GM21717 (cell line): ENCODE measurements at regions not wholly inside any gene's neighbourhood (a gene's known extent, or its start where the extent isn't known, plus 50 kb on each side); places are given as distances from the start of the nearest gene placed in this dataset.

ENCODE experiments used
- ATAC-seq: cut with Tn5 transposase; IDR thresholded peaks from one replicate; pipeline ENCODE4 v1.9.1; 2021; ENCODE audit warnings: mild to moderate bottlenecking, moderate library complexity; ENCODE audit not compliant: unreplicated experiment

DNA sequence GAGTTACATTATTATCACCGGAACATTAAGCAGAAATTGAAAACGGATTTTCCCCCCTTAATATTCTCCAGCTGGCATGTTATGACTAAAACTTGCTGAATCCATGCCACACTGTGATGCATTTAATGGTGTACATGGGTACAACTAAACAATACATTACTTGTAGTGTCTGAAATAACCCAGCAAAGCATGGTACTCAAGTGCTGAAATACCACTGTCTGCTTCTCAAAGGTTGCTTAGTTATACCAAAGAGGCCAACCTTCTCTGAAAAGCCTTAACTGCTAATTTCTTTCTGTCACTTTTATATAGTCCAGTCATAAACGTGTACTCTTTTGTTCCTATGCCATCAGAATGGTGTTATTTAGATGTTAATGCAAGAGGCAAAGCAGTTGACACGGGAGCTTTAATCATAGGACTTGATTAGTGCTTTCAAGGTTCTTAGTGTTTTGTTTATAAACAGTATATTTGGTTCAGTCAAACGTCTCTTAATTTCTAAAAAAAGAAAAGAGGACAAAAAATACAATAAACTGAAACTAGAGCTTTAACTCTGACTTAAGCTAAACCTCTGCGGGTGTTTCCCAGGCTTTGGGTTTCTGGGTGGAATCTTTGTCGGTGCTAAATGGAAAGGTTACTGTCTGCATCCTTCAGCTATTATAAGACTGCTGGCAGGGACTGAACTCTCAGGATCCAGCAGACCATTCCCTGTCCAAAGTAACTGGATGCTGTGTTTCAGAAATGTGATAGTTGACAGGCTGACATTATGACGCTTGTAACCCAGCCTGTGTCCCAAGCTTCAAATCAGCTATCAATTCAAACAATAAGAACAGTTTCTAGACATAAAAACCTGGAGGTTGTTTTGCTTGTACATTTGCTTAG is 202.6 kb downstream of the PPP1R3A start:
- no peak for ATAC-seq

DNA sequence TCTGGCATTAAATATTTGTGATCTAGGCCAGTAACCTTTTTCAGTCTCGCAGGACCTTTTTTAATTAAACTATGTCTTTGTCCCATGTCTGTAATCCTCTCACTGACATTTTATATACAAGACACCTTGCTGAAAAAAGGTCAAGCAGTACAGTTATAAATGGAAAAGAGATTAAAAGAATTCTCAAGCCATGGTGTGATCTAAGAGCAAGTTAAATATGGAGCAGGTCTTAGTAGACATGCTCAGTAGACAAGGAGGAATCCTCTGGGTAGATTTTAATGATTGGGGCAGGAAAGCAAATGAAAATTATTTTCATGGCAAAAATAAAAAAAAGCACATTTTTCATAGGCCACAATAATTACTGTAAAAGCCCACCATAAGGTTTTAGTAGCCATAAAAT is 203.5 kb downstream of the PPP1R3A start:
- no peak for ATAC-seq

DNA sequence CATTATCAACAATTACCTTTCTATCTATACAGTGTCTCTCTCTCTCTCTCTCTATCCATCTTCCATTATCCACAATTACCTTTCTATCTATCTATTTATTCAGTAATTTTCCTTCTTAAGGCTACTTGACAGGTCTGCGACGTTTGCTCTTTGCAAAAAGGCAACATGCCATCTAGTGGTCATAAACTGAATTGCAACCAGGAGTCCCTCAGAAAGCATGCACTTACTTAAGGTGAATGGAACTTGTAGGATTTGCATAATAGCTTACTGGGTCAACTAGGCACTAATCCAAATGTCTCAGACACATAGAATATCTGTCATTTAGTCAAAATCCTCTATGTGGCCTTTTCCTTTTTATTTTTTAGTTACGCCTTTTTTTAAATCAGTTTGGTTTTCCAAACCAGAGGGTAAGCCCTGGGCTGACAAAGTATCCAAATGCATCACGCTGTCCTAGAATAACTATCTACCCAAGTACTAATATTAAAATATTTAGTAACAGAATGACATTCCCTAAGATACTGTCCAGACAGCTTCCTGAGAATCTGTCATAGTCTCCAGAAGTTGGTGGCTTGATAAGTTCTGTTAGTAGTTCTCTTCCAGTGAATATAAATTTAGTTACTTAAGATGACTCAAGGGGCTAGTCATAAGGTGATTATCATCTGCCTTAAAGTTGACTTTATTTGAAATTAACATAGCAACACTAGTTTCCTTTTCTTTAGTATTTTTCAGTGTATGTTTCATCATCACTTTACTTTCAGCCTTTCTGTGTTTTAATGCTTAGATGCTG is 208.3 kb downstream of the PPP1R3A start:
- ATAC-seq: peak; percentile 98

DNA sequence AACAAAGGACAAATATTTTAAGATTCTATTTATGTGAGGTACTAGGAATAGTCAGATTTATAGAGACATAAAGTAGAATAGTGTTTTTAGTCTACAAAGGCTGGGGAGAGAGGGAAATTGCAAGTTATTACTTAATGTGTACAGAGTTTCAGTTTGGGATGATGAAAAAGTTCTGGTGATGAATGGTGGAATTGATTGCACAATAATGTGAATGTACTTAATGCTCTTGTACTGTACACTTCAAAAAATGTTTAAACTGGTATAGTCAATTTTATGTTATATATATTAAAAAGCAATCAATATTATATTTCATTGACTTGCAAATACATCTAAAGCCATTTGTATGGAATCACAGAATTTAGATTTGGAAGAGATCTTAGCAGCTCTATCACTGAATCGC is 213.4 kb downstream of the PPP1R3A start:
- no peak for ATAC-seq

DNA sequence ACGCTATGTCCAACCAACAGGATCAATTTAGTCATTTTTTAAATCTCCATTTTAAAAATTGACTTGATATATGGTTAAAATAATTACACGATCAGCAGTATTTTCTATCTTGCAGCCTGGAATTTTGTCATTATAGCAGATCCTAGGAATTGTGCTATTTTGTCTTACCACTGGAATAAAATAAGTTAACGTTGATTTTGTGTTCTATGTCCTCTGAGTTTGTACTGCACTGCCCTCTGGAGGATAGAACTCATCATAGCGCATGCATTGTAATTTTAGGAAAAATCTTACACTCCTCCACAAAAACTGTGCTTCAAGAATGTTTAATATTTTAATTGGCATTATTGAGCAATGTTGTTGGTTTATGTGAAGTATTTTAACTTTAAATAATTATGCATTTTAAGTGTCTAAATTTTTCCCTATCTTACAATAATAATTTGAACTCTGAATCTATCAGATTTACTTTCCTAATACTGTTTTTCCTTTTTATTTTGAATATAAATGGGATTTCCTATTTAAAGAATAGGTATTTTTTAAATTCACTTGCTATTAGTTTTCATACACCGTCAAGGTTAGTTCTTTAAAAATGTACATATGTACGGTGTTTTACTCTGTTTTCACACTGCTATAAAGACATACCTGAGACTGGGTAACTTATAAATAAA is 220.1 kb downstream of the PPP1R3A start:
- peak; percentile 50 for ATAC-seq

DNA sequence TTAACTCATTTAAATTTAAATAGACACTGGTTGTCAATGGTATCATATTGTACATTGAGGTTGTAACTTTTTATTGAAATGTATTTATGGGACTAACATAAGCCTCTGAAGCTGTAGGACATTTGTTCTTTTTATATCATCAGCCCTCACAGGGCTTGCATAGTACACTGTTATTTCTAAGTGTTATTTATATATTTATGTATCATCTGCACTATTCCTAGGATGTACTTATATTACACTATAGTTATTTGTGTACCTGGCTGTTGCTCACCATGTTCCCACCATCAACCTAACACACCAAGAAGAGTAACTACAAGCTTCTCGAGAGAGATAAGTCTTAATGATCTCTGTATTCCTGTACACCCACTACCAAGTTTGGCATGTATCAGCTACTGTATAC is 224.7 kb downstream of the PPP1R3A start:
- no peak for ATAC-seq

DNA sequence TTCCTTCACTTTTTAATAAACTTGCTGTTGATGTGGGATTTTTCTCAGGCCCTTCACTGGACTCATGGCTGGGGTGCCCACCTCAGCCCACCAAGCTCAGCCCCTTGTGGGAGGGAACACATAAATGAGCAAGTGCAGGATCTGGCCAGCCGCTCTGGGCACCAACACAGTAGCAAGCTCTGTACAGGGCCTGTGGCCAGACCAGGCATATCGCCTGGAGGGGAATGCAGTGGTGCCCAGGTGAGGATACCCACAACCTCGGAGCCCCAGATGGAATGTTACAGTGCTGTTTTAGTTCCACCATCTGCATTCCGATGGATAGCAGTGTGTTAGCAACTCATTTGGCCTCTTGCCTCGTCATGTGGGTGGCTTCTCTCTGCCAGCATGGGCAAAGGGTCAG is 234.6 kb downstream of the PPP1R3A start:
- no peak for ATAC-seq

DNA sequence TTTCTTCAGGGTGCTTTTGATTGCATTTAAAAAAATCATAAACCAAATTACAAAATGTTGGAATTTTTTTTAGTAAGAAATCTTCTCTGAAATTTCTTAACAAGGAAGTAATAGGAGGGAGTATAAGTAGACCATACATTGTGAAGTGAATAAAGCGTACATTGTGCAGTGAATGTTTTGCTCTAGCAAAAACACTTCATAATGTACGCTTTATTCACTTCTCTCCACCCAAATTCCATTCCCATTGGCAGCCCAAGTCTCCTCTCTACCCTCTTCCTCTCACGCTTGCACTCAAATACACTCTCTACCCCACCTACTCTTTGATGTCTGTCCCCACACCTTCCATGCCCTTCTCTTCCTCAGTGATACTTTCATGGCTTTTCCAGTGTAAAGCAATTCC is 241.0 kb downstream of the PPP1R3A start:
- ATAC-seq: no peak

DNA sequence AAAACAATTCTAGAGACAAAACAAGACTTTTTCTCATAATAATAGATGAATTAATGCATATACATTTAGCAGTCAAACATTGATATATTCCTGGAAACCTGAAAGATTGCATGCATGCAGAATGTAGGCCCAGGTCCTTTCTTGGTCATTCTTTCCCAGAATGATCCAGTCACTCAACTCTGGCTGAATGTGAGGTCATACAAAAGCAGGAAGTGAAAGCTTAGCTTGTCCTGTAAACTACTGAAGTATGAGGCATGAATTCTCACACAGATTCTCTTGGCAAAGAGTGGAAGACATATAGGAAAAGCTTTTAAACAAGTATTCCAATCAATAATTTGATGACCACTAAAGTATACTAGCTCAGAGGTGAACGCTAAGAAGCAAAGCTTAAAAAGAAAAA is 253.9 kb downstream of the PPP1R3A start:
- no peak for ATAC-seq

DNA sequence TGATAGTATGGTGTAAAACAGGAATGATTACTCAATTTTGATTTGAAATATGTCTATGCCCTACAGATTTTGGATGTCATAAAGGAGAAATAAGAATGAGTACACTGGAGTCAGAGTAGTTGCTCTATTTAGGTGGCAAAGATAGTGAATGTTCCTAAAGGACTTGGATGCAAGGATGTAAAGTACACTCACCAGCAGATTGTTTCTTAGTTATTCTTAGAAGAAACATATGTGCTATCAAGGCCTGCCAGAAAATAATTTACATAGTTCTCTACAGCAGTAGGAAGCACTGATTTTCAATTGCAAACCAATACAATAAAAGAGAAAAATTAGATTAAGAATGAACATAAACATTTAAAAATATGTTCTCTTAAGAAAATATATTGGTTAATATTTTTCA is 259.4 kb downstream of the PPP1R3A start:
- ATAC-seq: no peak

DNA sequence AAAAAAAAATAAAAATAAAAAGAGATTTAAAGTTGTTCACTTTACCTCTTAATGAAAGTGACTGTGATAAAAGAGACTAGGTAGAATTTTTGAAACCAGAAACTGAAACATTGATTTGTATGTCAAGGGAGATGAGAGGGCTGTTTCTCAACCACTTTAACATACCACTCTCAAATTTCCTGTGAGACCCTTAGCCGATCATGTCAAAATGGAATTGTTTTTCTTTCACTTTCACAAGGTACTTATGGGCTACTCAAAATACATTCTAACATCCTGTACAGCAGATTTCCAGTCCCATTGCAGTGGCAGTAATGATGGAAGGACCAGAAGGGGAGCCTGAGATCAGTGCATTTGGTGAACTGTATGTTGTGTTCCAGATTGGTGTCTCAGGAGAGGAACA is 261.2 kb downstream of the PPP1R3A start:
- peak; percentile 97 for ATAC-seq

DNA sequence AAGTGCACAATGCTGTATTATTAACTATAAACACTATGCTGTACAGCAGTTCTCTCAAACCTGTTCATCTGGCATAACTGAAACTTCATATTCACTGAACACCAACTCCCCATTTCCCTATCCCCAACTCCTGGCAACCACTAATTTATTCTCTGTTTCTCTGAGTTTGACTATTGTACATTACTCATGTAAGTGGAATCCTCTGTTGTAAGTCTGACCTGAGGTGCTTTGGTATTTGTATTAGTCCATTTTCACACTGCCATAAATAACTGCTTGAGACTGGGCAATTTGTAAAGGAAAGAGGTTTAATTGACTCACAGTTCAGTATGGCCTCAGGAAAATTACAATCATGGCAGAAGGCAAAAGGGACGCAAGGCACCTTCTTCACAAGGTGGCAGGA is 266.3 kb downstream of the PPP1R3A start:
- ATAC-seq: no peak

DNA sequence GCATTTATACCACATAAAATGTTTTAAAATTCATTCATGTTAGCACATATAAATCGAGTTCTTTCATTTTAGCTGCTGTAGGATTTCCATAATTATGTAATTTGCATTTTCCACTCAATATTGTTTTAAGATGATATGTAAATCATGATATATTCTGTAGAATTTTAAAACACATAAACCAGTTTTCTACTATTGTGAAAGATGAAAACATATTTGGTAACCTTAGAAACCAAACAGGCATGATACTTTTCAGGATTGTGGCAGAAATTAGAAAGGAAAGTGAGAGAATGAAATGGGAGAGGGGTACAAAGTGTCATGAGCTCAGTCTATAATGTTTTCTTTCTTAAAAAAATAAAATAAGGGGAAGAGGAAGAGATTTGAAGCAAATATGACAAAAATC is 269.3 kb downstream of the PPP1R3A start:
- ATAC-seq: no peak

DNA sequence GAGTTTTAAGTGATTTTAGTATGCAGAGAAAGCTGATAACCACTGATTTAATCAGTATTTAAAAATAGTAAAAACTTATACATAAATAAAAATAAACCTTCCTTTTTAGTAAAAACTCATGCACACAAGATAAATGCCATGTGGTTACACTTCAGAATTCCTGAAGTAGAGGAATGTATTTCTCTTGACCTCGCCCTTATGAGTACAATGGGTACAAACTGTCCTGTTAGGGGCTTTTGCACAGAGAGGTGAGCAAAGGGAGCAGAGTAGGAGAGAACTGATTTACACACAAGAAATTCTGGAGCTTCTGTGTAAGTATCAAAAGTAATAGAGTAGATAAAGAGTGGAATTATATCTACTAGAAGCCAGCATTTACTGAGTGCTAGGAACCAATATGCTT is 279.6 kb downstream of the PPP1R3A start:
- ATAC-seq: no peak

DNA sequence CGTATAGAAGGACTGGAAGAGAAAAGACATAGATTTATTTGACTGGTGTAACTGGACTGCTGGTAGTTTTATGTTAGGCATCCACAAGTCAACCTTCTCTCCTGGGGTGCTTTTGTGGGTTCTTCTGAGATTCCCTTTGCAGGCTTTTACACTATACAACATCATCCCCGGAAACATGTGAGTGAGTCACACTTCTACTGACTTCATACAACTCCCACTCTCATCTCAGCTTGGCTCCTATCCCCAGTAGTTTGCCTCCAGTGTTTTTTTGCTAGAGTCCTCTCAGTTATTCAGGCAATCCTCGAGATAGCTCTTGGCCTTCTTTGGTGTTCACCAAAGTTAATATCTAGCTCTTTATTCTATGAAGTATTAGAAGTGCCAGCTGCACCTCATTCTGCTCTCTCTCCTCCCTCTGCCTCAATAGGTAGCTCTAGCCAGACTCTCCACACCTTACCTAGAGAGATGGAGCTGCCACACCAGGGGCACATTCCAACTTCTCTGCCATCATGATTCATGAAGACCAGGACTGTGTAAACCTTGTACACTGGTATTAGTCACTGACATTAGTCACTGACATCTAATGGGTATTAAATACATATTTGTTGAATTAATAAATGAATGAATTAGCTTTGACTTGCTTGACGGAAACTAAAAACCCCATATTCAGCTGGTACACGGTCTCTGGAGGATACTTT is 281.9 kb downstream of the PPP1R3A start:
- no peak for ATAC-seq

DNA sequence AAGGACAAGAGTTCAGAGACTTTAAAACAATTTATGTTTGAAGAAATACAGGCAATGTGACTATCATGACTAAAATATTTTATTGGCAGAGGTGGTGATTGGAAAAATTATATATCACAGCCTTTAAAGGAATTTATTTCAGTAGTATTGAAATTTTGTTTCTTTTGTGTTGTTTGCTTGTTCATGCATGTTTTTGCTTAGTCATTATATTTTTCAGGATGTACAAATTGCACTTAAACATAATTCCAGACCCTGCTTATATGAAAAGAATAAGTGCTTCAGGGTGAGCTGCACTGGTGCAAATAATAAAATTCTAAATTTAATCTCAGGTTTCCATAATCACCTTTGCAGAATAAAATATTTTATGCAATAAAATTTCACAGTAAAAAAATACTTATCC is 283.3 kb downstream of the PPP1R3A start:
- ATAC-seq: no peak

DNA sequence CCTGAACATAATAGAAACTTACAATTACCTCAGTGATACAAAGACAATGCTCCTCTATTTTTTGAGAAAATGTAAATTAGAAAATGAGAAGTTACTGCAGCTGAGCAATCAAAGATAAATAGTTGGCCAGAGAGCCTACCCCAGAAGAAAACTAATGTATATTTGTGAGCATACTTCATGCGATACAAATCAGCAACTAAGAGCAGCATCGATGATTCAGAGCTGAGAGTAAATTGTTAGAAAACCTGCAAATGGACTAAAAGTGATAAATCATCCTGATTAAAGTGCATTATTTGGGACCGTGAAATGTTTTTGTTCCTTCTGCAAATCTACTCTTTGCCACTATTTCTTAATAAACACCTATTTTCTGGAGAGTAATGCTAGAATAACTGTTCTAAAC is 285.7 kb downstream of the PPP1R3A start:
- ATAC-seq: no peak

DNA sequence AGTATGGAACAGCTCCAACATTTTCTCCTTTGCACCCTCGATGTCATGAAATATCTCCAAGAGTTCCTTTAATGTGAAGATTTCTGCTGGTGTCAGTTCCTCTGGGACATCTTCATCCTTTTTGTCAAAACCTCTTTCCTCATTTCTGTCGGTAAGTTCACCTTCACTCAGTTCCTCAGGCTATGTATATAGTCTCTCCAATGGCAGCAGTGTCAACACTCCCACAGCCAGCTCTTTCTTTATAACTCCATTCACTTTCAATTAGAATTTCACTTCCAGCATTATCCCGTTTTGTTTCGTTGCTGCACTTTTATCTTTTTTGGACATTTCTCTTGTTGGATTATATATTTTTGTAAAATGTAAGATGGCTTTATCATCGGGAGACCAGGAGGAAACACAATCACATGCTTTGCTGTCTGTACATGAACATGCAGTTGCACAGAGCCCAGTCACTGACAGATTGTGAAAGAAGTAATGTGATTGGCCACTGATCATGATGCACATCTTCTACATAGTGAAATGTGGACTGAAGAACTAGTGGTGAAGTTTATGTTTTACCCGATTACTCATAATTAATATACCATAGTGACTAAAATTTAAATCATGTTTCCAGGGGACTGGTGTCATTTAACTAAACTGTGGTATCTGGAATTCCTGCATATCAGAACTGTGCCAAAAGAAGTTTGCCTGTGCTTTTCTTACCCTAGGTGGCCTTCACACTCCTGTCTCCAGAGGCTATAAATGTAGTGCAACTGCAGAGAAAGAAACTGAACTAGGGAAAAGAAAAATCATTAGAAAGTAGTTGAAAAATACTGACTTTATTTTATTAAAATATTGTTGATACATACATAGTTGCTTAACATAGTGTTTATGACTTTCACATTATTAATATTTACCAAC is 289.6 kb downstream of the PPP1R3A start:
- no peak for ATAC-seq

DNA sequence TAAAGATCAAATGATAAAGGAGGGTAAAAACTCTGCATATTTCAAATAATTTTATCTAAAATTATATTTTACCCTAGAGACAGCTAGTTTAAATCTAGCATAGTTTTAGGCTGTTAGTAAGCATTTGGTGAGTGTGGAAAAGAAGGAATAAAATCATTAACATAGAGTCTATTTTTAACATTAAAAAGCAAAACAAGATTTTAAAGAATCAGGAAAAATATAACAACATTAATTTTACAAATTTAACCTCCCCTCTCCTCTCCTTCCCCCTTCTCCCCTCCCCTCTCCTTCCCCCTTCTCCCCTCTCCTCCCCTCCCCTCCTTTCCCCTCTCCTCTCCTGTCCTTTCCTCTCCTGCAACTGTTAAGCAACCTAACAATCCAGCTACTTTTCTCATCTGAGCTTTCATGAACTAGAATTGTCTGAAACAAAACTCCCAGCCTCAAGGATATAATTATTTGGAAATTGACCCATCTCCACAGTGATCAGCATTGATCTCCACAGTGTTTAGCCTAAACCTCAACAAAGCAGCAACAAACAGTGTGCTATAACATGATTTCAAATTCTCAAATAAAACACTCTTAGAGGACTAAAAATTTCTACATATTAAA is 293.2 kb downstream of the PPP1R3A start:
- ATAC-seq: no peak

DNA sequence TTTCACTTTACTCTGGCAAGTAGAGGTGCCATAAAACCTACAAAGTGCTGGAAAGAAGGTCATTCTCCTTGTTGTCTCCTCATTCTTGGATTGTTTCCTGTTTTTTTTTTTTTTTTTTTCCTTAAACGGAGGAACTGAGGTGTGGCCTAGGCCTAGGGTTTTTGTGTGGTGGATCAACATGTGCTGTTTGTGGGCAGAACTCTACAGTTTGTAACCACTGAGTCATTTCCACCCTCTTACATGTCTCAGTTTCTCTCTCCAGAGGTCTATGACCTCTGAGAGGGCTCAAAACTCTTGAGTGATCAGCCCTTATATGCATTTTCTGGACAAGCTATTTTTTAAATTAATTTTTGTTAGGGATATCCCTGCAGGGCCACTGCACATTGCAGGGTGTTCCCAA is 296.0 kb downstream of the PPP1R3A start:
- ATAC-seq: no peak
